ENCODE measurements at regions not wholly inside any gene's neighbourhood (a gene's known extent, or its start where the extent isn't known, plus 50 kb on each side); places are given as distances from the start of the nearest gene placed in this dataset.
"Not testable (repeated sequence)": the region's sequence is repeated elsewhere in the genome, so short reads cannot be mapped to it uniquely, and the experiment has no call there.

DNA sequence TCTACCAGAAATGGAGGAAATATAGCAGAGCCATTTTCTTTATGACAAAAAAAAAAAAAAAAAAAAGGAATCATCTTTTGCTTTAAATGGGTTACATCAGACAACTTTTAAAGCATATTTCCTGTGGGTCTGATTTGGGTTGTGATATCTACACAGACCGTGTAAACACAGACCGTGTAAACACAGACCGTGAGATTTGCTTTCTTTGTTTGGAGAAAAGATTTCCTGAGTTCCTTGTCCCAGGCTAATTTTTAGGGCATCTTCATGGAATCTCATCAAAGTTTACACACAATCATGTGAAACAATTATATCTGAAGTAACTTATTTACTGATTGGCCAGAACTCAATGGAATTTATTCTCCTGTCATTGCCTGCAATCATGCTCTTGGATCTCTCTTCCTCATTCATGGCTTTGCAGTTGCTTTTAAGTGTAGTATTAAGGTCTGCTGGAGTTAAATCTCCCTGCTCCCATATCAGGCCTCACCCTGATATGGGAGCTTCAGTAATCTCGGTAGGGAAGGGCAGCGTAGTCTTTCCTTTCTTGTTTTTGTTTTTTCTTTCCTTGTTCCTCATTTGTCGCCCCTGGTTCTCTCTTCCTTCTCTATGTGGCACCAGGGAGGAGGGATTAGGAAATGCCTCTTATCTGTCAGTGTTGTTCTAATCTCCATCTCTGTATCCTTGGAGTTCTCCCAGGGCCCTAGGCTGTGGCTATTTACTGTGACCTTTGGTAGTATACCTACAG, 248.6 kb upstream of the JADE1 start:
- no peak for DNase-seq

DNA sequence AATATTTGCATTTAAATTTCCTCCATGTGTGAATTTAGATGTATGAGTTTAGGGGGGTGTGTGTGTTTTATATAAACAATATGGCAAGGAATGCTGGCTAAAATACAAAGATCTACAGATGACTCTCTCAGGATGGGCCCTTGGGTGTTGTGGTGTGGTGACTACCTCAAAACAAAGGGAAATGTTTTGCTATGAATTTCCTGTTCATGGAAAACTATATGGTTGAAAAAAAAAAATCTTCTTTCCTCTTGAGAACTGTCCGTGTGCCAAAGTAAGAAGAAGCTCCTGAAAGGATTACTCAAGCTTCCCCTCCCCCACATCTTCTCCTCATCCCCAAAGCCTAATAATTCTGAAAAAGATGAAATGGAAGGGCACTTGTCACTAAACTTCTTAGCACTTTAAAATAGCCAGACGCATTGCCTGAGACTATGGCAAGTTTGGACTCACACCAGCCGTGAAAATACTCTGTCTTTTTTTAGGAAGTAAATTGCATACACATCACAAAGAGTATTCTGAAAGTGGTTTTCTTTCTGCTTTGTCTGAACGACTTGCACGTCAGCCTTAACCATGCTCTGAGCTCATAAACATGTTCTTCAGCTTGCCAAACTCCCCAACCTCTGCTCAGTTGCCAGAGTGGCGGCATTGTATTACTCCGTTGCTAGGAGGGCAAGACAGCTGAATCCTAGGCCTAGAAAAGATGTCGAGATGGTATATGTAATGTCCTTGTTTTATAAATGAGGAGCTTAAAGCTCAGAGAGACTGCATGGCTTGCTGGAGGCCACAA, 250.4 kb upstream of the JADE1 start:
- peak; percentile 72 for DNase-seq

DNA sequence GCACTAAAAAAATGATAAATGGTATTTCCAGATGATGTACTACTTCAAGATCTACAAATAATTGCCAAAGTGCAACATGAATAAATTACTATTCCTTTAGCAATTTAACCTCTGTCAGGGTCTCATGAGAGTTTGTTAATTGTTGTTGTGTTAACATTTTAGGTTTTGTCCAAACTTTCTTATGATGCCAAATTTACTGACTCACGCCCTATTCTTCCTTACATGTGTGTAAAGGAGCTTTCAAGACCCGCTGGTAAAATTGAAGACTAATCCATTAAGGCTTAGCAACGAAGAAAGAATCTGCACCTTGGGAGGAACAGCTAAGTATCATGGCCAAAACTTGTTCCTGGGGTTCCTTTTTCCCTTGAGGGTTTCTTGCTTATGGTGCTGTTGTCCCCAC, 252.7 kb upstream of the JADE1 start:
- DNase-seq, result no peak

DNA sequence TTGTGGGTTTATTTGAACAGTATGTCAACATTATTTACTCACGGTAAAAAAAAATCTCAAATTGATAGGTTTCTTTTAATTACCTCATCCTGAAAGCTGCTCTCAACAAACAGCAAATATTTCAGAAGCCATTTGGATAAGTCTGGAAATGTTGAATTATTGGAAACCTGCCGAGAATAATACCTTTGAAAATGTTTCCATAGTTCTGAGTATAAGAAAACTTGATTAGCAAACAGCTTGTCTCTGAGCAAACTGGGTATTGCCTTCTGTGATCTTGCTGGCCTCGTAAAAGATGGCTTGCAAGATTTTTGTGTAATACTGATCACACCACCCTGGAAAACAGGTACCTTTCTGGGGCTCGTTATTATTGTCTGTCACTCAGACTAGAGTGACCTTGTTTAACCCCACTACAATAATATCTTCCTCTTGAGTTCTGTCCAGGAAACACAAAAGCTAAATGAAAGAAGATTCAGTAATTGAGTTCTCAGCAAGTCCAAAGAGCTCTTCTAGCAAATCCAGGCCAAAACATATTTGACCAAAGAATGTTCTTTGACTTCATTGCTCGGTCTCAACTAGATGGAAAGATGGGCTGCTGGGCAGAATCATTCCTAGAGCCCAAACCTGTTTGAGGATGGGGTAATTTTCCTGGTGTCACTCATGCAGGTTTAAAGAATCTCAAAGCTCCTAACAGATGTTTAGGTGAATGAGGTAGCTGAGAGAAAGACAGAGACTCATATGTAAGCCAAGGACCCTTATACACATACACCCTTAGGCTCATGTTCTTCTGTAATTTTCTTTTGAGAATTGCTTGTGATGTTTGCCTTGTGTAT, 255.6 kb upstream of the JADE1 start:
- DNase-seq, result no peak

DNA sequence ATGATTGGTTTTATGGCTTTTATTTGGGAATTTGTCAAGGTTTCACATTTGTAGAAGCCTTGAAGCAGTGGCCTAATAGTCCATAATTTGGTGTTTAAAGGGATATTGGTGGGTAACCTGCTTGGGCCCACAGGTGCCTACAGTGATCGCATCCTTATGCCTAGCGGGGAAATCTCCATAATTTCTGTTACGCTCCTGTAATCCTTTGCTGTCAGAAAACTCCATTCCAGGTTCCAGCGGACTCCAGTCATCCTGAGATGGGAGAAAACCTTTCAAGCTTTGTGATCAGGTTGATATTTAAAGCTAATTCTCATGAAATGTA, 257.0 kb upstream of the JADE1 start:
- DNase-seq, result no peak

DNA sequence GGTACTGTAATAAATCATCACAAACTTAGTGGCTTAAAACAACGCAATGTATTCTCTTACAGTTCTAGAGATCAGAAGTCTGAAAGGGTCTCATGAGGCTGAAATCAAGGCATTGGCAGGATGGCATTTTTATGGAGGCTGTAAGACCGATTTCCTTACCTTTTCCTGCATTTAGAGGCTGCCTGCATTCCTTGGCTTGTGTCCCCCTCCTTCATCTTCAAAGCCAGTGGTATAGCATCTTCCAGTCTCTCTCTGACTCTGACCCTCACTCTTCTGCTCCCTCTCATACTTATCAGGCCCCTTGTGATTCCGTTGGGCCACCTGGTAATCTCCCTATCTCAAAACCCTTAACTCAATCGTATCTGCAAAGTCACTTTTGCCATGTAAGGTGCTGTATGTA, 258.2 kb upstream of the JADE1 start:
- no peak for DNase-seq

DNA sequence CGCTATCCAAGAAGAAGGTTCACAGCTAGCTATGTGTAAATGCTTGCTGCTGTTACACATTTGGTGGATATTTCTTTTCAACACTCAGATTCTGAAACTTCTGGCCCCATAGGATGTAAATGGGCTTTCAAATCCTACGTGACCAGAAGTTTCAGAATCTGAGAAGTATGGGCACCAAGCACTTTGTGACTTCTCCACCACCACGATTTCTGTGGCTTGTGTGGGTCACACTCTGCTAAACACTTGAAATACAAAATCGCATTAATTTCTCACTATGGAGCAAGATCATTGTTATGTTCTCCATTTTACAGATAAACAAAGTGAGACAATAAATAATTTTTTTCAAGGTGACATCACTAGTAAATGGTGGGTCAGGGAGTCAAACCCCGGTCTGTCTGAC, 259.4 kb upstream of the JADE1 start:
- no peak for DNase-seq

DNA sequence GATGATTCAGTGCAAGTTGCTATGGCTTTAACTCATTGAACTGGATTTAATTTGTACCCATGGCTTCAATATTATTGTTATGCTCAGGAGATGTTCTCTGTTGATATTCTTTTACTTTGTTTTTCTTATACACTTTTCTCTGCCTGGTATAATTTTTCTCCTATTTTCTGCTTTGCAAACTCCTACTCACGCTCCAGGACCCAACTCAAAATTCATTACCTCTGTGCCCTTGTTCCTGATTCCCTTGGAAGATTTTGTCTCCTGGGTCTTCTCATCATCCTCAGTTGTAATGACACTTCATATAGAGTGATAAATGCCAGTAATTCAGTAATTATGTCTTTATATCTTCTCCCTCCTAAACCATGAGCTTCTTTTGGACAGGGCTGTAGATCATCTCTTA, 259.9 kb upstream of the JADE1 start:
- no peak for DNase-seq

DNA sequence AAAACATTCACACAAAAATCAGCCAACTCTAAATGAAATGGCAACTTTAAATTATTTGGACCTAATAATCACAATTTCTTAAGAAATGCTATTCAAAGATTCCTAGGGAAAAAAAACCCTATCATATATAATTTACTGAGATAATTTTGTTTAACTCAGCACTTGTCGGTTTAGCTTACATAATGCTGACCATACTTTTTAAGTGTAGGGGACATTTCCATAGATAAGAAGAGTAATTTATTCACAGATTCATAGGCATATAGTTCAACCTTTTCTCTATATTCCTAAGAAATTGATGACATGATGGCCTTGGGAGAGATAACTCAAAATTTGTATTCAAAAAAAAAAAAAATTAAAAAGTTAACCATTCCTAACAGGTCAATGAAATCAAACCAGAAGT, 260.8 kb upstream of the PGRMC2 start:
- no peak for DNase-seq

DNA sequence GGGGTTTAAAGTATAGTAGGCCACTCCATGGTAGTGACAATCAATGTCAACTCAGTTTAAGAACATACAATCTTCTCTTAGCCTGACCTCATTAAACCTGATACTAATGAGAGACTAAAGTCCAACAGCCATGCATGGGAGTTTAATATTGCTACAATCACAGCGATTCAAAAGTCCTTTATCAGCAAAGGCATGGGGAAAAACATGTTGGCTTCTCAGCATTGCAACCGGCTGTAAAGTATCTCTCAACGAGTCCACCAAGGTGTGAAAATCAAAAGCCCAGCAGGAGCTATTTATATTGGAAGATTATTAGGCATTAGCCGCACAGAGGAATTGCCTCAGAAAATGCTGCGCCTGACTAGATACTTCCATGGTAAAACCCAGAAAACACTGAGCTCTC, 256.7 kb upstream of the PGRMC2 start:
- DNase-seq, result no peak

DNA sequence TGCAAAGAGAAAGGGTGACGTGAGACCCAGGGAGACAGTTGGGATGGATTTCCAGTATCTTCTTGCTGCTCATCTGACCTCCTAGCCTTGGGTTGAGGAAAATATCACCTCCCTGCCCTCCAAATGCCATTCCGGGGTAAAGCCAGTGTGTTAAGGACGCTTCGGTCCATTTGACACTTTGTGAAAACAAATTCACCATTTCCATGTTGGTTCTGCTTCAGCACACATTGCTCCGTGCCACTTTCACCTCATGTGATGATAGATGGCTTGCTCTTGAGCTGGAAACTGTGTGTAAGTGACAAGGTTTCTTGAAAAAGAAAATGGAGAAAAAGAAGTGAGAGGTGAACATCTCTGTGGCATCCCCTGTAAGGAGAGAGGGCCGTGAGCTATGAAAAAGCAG, 256.1 kb upstream of the PGRMC2 start:
- no peak for DNase-seq

DNA sequence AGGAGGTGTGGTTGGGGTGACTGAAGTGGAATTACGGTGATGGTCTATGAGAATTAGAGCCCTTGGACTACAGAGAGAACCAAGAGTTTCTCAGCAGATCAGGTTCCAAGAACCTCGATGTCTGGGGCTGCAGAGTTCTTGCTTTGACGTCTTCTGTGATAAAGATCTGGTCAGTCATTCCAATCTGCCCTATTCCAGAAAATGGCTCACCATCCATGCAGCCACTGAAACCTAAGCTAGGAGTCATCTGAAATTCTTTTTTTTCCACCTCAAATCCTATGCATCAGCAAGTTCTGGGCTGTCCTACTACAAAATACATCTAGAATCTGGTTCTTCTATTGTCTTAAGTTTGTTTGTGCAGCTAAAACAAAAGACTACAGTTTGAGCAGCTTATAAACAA, 254.4 kb upstream of the PGRMC2 start:
- no peak for DNase-seq

DNA sequence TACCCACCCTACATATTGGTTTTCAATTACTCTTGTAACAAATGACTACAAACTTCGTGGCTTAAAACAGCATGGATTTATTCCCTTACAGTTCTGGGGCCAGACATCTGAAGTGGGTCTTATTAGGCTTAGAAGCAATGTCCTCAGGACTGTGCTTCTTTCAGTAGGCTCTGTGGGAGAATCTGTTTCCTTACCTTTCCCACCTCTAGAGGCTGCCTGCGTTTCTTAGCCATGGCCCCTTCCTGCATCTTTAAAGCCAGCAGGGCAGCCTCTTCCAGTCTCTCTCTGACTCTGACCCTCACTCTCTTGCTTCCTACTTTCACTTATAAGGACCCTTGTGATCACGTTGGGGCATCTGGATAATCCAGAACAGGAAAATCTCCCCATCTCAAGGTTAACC, 252.5 kb upstream of the PGRMC2 start:
- no peak for DNase-seq

DNA sequence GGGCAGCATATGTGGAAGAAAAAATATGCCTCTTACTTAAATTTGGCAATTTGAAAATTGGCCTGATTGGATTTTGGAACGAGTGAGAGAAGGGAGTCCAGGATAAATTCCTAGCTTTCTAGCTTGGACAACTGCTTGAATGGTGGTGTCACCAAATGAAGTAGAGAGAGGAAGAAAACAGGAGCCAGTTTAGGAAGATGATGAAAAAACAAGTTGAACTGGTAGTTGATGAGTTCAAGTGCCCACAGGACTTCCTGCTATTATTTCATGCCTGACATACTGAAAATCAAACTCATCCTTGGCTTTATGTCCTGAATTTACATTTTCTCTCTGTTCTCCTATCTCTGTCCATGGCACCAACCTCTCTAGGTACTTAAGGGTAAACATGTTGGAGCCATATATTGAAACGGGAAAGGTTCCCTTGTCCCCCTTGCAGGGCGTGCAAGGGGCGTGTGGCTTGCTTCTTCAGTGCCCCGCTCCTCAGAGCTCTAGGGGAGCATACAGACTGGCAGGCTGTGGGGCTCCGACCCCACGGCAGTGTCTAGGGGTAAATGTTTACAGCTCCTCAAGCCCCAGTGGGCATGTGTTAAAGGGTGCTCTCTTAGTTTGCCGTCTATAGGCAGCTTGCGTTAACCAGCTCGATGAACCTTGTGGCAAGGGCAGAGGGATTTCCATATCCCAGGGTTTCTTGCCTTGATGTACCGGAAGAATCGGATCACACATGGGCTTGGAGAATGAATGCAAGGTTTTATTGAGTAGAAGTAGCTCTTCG, 250.7 kb upstream of the PGRMC2 start:
- DNase-seq, result no peak

DNA sequence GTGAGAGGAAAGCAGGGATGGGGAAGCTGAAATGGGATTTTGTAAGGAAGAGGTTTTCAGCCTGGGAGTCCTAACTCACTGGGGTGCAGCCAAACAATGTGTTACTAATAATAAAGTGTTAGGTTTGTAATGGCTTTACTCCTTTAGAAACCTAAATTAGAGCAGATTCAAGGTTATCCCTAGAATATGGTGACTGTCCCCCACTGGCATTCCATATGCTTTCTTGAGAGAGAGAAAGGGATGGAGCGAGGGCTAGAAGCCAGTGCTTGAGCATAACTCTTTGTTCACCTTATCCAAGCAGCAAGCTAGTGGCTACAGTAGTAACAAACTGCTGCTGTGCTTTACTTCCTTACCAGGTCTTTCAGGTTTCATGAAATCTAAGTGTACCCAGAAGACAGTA, 249.1 kb upstream of the PGRMC2 start:
- no peak for DNase-seq

DNA sequence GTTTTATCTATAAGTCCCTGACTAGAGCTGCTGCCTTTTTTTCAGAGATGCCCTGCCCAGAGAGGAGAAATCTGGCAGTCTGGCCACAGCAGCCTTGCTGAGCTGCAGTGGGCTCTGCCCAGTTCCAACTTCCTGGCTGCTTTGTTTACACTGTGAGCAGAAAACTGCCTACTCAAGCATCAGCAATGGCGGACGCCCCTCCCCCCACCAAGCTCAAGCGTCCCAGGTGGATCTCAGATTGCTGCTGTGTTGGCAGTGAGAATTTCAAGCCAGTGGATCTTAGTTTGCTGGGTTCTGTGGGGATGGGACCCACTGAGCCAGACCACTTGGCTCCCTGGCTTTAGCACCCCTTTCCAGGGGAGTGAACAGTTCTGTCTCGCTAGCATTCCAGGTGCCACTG, 247.9 kb upstream of the PGRMC2 start:
- not testable (repeated sequence) for DNase-seq

DNA sequence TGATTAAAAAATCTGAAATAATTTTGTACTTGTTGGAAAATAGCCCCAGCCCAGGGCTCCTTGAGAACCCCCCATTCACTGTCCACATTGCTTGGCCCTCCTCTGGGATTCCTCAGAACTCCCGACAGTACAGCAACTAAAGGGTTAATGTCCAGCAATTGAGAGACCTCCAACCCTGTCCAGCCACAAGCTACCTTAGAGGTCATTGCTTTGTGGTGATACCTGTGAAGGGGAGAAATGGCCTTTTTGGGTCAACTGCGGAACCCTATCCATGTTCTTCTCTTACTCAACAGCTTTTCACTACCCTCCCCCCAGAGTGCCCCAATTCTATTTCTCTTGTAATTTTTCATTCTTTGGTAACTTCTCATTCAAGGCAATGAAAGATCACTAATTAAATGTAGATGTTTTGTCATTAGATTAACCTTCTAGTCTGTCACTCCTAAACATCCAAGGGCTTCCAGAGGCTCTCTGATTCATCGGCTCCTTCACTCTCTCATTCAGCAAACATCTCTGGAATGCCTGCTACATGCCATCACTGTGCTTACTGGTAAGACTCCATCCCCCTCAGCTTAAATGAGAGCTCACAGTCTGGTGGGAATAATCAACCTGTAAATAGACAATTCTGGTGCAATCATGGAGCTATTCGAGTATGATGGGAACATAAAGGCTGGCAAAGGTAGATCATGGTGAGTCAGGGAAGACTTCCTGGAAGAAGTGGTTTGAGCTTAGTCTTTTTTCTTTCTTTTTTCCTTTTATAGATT, 241.4 kb upstream of the PGRMC2 start:
- DNase-seq, result no peak

DNA sequence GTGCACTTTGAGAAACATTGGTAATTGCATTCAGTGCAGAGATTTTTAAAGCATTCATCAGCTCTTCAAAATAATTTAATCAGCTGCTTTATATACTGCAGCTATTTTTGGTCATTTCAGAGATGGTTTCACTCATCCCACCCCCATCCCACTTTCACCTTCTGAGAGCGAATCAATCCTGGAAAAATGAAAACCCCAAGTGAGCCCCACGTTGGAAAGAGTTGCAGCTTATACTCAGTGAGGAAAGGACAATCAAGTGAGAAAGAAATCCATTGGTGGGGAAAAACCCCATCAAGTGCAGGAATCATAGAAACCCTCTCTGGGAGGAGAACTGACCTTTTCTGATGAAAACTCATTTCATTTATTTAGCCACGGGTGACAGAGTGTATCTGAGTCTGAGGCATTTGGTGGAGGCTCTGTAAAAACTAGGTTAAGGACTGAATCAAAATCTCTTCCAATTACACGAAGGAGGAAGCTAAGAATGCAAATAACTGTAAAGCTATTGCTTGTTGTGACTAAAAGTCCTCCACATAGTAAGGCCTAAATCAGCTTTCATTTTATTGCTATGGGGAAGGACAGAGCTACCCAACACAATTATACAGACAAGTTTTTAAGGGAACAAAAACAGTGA, 240.4 kb upstream of the PGRMC2 start:
- no peak for DNase-seq

DNA sequence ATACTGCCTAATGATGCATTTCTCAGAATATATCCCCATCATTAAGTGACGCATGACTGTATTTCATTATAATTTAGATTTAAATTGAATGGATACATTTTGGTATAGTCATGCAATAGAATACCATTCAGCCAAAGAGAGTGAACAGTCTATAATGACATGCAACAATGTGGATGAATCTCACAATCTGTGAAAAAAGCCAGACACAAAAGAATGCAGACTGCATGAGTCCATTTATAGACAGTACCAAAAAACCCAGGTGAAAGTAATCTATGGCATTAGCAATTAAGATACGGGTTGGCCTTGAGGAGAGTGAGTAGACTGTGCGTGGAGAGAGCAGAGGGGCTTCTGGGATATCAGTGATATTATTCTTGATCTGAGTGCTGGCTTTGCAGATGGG, 239.7 kb upstream of the PGRMC2 start:
- no peak for DNase-seq

DNA sequence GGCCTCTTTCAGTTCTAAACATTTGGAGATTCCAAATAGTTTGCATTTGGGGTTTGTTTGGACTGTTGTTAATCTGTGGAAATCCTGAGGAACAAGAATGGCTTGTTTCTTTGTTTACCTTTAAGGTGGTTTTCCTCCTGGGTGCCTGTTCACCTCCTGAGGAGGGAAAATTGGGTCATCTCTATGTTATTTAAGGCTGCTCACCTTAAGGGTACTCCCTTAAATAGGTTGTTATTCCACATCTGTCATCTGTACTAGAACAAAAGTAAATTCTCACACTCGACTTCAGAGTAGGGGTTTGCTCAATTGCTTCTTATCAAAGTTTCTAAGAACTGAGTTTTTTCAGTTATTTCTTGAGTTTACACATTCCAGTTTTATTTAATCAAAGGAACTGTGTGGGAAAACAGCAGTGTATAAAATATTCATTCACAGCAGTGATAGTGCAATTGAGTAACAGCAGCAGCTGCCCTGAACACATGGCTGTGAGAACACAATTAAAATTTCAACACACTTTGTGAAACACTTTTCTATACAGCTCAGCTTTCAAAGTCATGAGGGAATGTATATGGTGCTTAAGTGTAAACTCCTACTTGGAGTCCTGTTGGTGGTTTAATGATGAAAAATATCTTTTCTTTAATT, 238.5 kb upstream of the PGRMC2 start:
- no peak for DNase-seq

DNA sequence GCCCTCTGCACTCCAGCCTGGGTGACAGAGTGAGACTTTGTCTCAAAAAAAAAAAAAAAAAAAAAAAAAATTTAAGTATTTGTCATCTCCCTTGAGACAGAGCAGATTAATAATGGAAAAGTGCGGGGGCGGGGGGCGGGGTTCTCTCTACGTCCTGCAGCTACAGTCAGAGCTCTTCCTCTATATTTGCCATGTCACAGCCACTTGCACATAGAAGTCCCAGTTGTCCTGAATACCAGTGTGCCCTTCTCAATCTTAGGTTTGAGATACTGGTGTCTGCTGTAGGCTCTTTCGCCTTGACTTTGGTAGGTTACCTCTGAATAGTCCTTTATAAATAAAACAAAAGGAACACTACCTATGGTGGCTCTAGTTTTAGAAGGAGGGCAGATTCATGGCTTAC, 237.8 kb upstream of the PGRMC2 start:
- no peak for DNase-seq

Data from right hindlimb (tissue), 1 donor.